Esophagus muscularis mucosa (tissue), 4 donors: ENCODE measurements at regions not wholly inside any gene's neighbourhood (a gene's known extent, or its start where the extent isn't known, plus 50 kb on each side); places are given as distances from the start of the nearest gene placed in this dataset.
"Not testable (repeated sequence)": the region's sequence is repeated elsewhere in the genome, so short reads cannot be mapped to it uniquely, and the experiment has no call there.

Experiments used
- DNase-seq: peaks from one replicate; pipeline ENCODE4 v3.0.0-alpha.2; 2017; ENCODE audit errors: extremely low spot score
- H3K27ac ChIP-seq, 4 donors: fragments of 200-600 bp; sonication (generic); replicated peaks in 1 of 4; 1 replicate in 3 of 4; 2 replicates in 1 of 4; pipeline ENCODE4 v1.5.1; 2016 to 2019; ENCODE audit warnings: mild to moderate bottlenecking in 1 of 4
- H3K27me3 ChIP-seq, 4 donors: fragments of 200-600 bp; sonication (generic); one replicate each; pipeline versions ENCODE4 v1.5.1 to v1.6.0; 2016 to 2019
- H3K36me3 ChIP-seq, 4 donors: fragments of 200-600 bp; sonication (generic); one replicate each; pipeline ENCODE4 v1.5.1; 2016 to 2019
- H3K4me1 ChIP-seq, 4 donors: fragments of 200-600 bp; sonication (generic); one replicate each; pipeline ENCODE4 v1.5.1; 2016 to 2019
- H3K4me3 ChIP-seq, 4 donors: fragments of 200-600 bp; sonication (generic); 1 replicate in 2 of 4; 2 replicates in 2 of 4; pipeline ENCODE4 v1.5.1; 2016 to 2019; ENCODE audit warnings: mild to moderate bottlenecking in 4 of 4, moderate library complexity in 1 of 4
- H3K9me3 ChIP-seq, 4 donors: fragments of 200-600 bp; sonication (generic); 1 replicate in 3 of 4; 2 replicates in 1 of 4; pipeline ENCODE4 v1.5.1; 2016 to 2019
- CTCF ChIP-seq, 3 experiments: fragments of 200-600 bp in 2 of 3; fragments of 450-650 bp in 1 of 3; sonication (generic) in 2 of 3; IDR thresholded peaks; one replicate each; pipeline ENCODE4 v1.5.1; 2017 to 2019; ENCODE audit warnings: antibody characterized with exemption in 3 of 3, mild to moderate bottlenecking in 2 of 3, moderate library complexity in 1 of 3
- EP300 ChIP-seq: sonication (generic); formaldehyde crosslinking; IDR thresholded peaks from one replicate; pipeline ENCODE4 v1.6.1; 2017; ENCODE audit warnings: antibody characterized with exemption
- POLR2A ChIP-seq: fragments of 450-650 bp; IDR thresholded peaks from one replicate; pipeline ENCODE4 v1.6.1; 2017; ENCODE audit warnings: antibody characterized with exemption, moderate library complexity, mild to moderate bottlenecking, low read depth
- POLR2AphosphoS5 ChIP-seq, 2 donors: sonication (generic); formaldehyde crosslinking; IDR thresholded peaks; one replicate each; pipeline ENCODE4 v1.6.1; 2017; ENCODE audit warnings: antibody characterized with exemption in 2 of 2
- WGBS: methylation state at CpG from one replicate; pipeline ENCODE4 v1.1.5; 2018; 5-methylcytosine and 5-hydroxymethylcytosine counted together
- intact Hi-C: fragments of 100-400 bp; cut with DNase I; formaldehyde crosslinking; loops from one replicate; pipeline ENCODE4 v1.15.1; 2023

- DNase-seq = no peak
- WGBS = 48% methylated on average over 2 of the region's 2 CpGs
- Histone ChIP-seq H3K27me3 (no peaks in the 10 kb centered on the region), H3K36me3 (no peaks in the 10 kb centered on the region), H3K4me3 (no peak overlapping the region), H3K4me1 (no peaks in the 10 kb centered on the region), H3K9me3 (no peaks in the 10 kb centered on the region), H3K27ac (no peak overlapping the region)
- TF ChIP-seq EP300 (no peak), POLR2AphosphoS5 (IDR thresholded peaks at IDR 0.05) (no peak), CTCF (IDR thresholded peaks at IDR 0.05) (no peak), POLR2A (no peak)
- intact Hi-C loops = no loop called here
Measured at GRCh38 chr1:214861615-214862014, 220.9 kb upstream of the KCNK2 start.

GRCh38 chr1:214862421-214862820, 220.1 kb upstream of the KCNK2 start:
- TF ChIP-seq EP300 = no peak
- no peak for TF ChIP-seq POLR2AphosphoS5 (IDR thresholded peaks at IDR 0.05)
- TF ChIP-seq CTCF (IDR thresholded peaks at IDR 0.05) = no peak
- TF ChIP-seq POLR2A = no peak

GRCh38 chr1:214864896-214865688, 217.4 kb upstream of the KCNK2 start:
- WGBS = 82% methylated on average over 3 of the region's 3 CpGs
- Histone ChIP-seq H3K27ac (no peak overlapping the region), H3K27me3 (no peaks in the 10 kb centered on the region), H3K9me3 (no peaks in the 10 kb centered on the region), H3K36me3 (no peaks in the 10 kb centered on the region), H3K4me3 (no peak overlapping the region), H3K4me1 (no peaks in the 10 kb centered on the region)
- no peak for DNase-seq
- no peak for TF ChIP-seq EP300
- no peak for TF ChIP-seq POLR2AphosphoS5 (IDR thresholded peaks at IDR 0.05)
- no peak for TF ChIP-seq POLR2A
- no peak for TF ChIP-seq CTCF (IDR thresholded peaks at IDR 0.05)
- intact Hi-C loops = no loop called here

More at GRCh38 chr1:214862421-214862820, 220.1 kb upstream of the KCNK2 start:
- Histone ChIP-seq H3K27me3 (no peaks in the 10 kb centered on the region), H3K4me1 (no peaks in the 10 kb centered on the region), H3K9me3 (no peaks in the 10 kb centered on the region), H3K36me3 (no peaks in the 10 kb centered on the region), H3K27ac (no peak overlapping the region), H3K4me3 (no peak overlapping the region)
- WGBS = 63% methylated on average over 2 of the region's 2 CpGs
- intact Hi-C loops = no loop called here
- no peak for DNase-seq

GRCh38 chr1:214870426-214870825, 212.1 kb upstream of the KCNK2 start:
- H3K4me3 ChIP-seq, DNase-seq, H3K27me3 ChIP-seq, H3K4me1 ChIP-seq, H3K27ac ChIP-seq, H3K9me3 ChIP-seq, H3K36me3 ChIP-seq, intact Hi-C loops: not testable (repeated sequence)
- 97% methylated on average over 29 of the region's 40 CpGs for WGBS

- WGBS = 82% methylated on average over 5 of the region's 5 CpGs
- H3K4me1 ChIP-seq = no peaks in the 10 kb centered on the region
- no peak overlapping the region for H3K27ac ChIP-seq
- no peaks in the 10 kb centered on the region for H3K36me3 ChIP-seq
- TF ChIP-seq POLR2A (no peak), POLR2AphosphoS5 (IDR thresholded peaks at IDR 0.05) (no peak), EP300 (no peak), CTCF (IDR thresholded peaks at IDR 0.05) (no peak)
- no peak overlapping the region for H3K4me3 ChIP-seq
- H3K9me3 ChIP-seq = no peaks in the 10 kb centered on the region
- intact Hi-C loops = no loop called here
- H3K27me3 ChIP-seq = no peaks in the 10 kb centered on the region
- DNase-seq = no peak
Measured at GRCh38 chr1:214880956-214881355, 201.6 kb upstream of the KCNK2 start.
